DND-41 (cell line): ENCODE measurements at regions not wholly inside any gene's neighbourhood (a gene's known extent, or its start where the extent isn't known, plus 50 kb on each side); places are given as distances from the start of the nearest gene placed in this dataset.

ENCODE experiments used
- EZH2 ChIP-seq: IDR thresholded peaks from 3 replicates; pipeline ENCODE4 v1.6.1; 2012; ENCODE audit warnings: borderline replicate concordance, low read depth, mild to moderate bottlenecking, moderate library complexity, low read length, inconsistent platforms; ENCODE audit not compliant: severe bottlenecking
- TF ChIP-seq, protein P1 (sequence below): IDR thresholded peaks from 2 replicates; pipeline ENCODE4 v1.5.1; 2012; ENCODE audit warnings: borderline replicate concordance, low read length, moderate library complexity, mild to moderate bottlenecking; ENCODE audit not compliant: poor library complexity, severe bottlenecking; ENCODE audit errors: extremely low read depth

DNA sequence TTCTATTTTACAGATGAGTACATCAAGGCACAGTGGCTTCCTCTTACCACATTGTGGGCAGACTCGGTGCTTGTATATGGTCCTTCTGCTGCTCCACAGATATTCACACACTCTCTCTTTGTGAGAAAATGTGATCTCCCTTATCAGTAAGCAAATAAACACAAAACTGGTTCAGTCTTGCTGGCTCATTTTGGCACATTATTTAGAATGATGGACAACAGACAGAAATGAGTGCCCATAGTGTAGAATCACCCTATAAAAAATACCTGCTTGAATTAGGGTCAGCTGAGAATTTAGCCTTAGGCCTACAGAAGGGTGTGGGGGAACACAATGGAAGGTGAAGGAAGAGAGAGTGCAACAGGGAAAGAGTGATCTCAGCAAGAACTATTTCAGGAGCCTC, 423.1 kb downstream of the HLX start:
- TF ChIP-seq, protein P1, sequence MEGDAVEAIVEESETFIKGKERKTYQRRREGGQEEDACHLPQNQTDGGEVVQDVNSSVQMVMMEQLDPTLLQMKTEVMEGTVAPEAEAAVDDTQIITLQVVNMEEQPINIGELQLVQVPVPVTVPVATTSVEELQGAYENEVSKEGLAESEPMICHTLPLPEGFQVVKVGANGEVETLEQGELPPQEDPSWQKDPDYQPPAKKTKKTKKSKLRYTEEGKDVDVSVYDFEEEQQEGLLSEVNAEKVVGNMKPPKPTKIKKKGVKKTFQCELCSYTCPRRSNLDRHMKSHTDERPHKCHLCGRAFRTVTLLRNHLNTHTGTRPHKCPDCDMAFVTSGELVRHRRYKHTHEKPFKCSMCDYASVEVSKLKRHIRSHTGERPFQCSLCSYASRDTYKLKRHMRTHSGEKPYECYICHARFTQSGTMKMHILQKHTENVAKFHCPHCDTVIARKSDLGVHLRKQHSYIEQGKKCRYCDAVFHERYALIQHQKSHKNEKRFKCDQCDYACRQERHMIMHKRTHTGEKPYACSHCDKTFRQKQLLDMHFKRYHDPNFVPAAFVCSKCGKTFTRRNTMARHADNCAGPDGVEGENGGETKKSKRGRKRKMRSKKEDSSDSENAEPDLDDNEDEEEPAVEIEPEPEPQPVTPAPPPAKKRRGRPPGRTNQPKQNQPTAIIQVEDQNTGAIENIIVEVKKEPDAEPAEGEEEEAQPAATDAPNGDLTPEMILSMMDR, result no peak
- no peak for TF ChIP-seq EZH2
